GM21381 (cell line): ENCODE measurements at regions not wholly inside any gene's neighbourhood (a gene's known extent, or its start where the extent isn't known, plus 50 kb on each side); places are given as distances from the start of the nearest gene placed in this dataset.
"Not testable (repeated sequence)": the region's sequence is repeated elsewhere in the genome, so short reads cannot be mapped to it uniquely, and the experiment has no call there.

Experiments used
- ATAC-seq: cut with Tn5 transposase; IDR thresholded peaks from one replicate; pipeline ENCODE4 v1.9.1; 2021; ENCODE audit warnings: mild to moderate bottlenecking, moderate library complexity; ENCODE audit not compliant: unreplicated experiment

GRCh38 chr2:194090251-194090905 is 1566.6 kb upstream of the SLC39A10 start:
- ATAC-seq, result no peak

- no peak for ATAC-seq
These were observed 1569.7 kb upstream of the SLC39A10 start for GRCh38 chr2:194087089-194087958.

DNA sequence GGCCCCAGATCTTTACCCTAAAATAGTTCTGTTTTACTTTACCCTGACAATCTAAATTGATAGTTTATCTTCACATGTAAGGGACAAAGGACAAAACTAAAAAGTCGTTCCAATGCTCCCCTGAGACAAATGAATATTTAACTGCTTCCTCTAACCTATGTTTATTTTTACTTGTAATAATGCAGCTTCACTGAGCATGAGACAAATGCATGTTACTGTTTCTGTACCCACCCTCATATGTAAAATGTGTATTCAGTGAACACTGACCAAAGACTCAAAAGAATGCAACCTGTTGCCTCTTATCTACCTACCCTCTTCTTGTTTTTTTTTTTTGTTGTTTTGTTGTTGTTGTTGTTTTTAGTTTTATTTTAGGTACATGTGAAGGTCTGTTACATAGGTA is 1570.9 kb upstream of the SLC39A10 start:
- no peak for ATAC-seq

GRCh38 chr2:194079989-194080388 is 1577.0 kb upstream of the SLC39A10 start:
- ATAC-seq, result no peak

DNA sequence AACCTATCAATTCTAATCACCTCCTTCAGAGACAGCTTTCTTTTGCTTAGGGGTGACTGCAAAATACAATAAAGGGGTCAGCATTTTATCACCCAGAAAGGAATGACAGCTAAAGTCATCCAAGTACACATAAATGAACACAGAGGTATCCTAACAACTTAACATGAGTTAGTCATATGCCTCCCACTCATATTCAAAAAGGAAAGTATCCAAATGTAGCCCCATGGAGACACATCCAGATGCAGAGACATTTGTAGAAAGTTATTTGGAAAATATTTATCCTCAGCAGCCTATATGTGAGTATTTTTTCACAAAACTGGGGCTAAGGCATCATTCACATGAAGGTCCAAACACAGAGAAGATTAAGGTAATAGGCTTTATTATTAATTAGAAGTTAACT is 1579.7 kb upstream of the SLC39A10 start:
- no peak for ATAC-seq

DNA sequence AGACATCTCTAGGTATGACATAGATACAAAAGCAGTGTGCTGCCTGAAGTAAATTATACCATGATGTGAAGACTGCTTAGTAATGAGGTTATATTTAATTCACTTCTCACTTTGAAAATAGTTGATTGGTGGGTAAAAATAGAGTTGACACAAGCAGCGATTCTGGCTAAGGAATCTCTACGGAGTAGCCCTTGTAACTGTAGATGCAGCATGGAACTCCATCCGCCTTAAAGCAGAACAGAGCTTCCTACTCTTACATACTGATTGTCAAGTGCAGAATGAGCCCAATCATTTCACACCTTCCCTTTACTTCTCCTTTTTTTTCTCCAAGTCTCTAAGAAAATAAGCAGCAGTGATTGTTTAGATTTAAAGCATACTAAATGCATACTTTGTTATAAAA is 1594.6 kb upstream of the SLC39A10 start:
- ATAC-seq, result no peak

- ATAC-seq, result no peak
These were observed 1596.8 kb upstream of the SLC39A10 start for GRCh38 chr2:194060269-194060668.

DNA sequence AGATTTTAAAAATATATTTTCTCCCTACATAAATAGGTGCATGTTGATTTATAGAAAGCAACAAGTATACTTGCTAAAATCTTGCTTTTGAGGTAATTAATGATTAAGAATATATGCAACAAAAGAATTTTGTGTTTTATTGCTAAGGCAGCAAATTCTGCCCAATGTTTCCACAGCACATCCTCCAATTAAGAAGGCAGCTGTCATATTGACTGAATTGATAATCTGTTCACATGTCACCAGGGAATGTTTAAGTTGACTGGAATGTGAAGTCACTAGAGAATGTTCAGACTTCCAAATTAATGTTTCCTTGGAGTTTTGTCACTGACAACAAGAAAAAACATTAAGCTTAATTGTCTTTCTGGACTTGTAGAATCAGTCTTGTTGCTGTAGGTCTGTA is 1602.7 kb upstream of the SLC39A10 start:
- no peak for ATAC-seq

- no peak for ATAC-seq
These were observed 1612.7 kb upstream of the SLC39A10 start for GRCh38 chr2:194044321-194044720.

- ATAC-seq, result not testable (repeated sequence)
These were observed 1635.9 kb upstream of the SLC39A10 start for GRCh38 chr2:194021130-194021529.

DNA sequence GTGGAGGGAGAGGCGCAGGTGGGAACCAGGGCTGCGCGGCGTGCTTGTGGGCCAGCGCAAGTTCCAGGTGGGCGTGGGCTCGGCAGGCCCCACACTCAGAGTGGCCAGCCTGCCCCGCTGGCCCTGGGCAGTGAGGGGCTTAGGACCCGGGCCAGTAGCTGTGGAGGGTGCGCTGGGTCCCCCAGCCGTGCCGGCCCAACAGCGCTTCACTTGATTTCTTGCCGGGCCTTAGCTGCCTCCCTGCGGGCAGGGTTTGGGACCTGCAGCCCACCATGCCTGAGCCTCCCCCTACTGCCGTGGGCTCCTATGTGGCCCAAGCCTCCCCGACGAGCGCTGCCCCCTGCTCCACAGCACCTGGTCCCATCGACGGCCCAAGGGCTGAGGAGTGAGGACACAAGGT is 1636.9 kb upstream of the SLC39A10 start:
- ATAC-seq, result no peak

GRCh38 chr2:194015751-194016150 is 1641.3 kb upstream of the SLC39A10 start:
- ATAC-seq, result no peak

DNA sequence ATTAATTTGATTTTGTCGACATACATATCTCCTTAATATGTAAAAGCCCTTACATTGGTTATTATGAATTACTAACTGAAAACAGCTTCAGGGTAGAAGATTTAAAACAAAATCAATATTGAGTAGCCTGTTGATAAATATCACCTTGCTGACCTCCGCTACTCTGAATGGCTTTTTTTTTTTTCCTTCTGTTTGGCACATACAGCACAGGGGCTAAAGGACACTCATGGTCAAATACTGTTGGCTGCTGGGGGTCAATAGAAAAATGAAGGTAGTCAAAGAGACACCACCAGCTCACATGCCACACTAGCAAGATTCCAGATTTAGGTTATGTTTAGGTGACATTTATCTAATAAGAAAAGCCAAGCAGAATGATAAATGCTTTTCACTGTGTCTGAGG is 1642.4 kb upstream of the SLC39A10 start:
- no peak for ATAC-seq

DNA sequence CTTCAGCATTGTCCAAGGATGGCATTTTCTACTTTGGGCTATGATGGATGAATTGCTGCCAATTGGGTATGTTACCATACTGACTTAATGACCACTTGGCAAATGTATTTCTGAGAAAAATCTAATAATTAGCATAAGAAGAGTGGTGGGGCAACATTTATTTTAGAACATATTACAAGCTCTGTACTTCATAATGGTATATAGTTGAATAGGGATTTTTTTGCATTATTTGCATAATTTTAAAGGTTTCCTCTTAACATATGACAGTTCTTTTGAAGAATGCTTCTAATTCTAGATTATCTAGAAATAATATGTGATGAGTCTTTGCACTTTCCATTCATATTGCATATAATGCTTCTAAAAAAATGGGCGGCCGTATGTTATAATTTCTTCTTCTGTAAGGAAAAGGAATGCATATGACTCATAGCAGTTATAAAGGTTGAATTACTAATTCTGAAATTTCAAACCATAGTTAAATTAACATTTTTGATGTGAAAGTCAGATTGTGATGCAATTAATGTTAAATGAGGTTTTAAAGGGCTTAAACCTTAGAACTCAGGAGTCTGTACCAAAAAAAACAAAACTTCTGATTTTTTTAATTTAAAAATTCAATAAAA is 1652.3 kb upstream of the SLC39A10 start:
- no peak for ATAC-seq

DNA sequence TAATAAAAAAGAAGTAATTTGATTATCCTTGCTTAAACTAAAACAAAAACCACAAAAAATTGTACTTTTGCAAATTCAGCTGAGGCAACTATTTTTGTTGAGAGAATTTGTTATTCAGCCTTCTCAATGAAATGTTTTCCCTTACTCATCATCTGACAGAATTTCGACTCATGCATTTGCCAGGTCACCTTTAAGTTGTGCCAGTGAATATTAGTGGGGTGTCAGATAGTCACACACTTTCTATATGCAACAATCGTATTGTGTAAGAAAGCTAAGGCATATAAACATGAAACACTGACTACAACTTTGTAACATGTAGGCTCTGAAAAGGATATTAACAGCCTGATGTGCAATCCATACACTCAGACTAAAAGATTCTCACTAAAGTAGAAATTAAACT is 1653.1 kb upstream of the SLC39A10 start:
- no peak for ATAC-seq

GRCh38 chr2:194002699-194003368 is 1654.2 kb upstream of the SLC39A10 start:
- ATAC-seq, result no peak

GRCh38 chr2:193990868-193991267 is 1666.2 kb upstream of the SLC39A10 start:
- no peak for ATAC-seq

- ATAC-seq, result no peak
These were observed 1667.4 kb upstream of the SLC39A10 start for GRCh38 chr2:193989645-193990044.

DNA sequence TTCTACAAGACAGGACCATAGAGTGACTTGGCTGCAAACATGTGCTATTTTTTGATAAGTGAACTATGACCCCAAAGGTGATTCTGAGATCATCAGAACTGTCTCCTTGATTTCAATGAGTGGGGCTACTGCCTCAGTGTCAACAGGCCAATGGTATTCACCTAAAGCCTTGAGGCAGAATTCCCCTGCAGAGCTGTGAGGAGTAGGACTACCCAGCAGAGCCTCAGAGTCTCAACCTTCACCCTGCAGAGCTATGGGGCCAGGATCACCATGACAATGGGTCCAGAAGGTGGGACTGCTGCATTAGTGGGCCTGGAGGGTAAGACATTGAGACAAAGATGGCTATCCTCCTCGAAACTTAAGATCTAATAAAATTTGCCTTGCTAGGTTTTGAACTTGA is 1668.2 kb upstream of the SLC39A10 start:
- ATAC-seq, result no peak

DNA sequence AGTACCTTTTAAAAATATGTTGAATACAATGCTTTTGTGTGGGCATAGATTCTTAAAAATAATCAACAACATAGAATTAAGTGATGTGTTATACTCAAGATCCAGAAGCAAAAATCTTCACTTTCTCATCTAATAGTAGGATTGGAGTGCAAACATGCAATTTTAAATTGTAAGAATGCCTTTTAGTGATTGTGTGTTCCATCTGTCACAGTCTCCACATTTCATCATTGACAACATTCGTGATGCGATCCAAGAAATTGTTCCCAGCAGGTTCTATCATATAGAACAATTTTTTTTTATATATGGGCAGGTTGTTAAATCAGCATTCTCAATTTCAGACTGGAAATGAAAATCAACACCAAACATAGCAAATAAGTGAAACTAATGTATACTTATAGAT is 1671.8 kb upstream of the SLC39A10 start:
- no peak for ATAC-seq

DNA sequence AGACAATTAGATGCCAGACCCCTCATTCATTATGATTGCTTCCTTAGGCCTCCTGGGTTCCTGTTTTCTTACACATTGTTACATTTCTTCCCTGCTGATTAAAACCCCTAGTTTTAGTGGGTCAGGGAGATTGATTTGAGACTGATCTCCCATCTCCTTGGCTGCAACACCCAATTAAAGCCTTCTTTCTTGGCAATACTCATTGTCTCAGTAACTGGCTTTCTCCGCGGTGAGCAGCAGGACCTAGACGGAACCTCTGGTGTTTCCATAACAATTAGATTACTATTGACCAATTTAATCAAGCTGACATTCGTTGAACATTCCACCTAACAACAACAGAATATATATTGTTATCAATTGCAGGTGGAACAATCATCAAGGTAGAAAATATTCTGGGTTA is 1676.4 kb upstream of the SLC39A10 start:
- no peak for ATAC-seq
